ENCODE measurements at regions not wholly inside any gene's neighbourhood (a gene's known extent, or its start where the extent isn't known, plus 50 kb on each side); places are given as distances from the start of the nearest gene placed in this dataset.

DNA sequence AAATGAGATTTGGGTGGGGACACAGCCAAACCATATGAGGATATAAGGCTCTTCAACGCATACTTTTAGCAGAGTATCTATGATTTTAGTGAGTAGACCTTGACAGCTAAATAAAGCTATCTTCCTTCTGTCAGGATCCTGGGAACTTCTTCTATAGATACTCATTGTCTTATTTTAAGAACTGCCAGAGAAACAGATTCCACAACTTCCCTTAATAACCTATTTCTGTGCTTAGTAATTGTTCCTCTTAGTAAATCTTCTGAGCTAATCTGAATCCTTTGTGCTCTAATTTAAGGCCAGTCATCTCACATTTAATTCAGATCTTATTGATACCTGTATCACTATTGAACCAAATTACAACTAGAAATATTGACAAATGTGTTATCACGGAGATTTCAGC is 64.0 kb upstream of the CEP85L start:
- POLR2A ChIA-PET, result no interaction called here
- DNase-seq (ENCODE audit: low read depth, low spot score), result no peak
- TF ChIP-seq, protein P1, sequence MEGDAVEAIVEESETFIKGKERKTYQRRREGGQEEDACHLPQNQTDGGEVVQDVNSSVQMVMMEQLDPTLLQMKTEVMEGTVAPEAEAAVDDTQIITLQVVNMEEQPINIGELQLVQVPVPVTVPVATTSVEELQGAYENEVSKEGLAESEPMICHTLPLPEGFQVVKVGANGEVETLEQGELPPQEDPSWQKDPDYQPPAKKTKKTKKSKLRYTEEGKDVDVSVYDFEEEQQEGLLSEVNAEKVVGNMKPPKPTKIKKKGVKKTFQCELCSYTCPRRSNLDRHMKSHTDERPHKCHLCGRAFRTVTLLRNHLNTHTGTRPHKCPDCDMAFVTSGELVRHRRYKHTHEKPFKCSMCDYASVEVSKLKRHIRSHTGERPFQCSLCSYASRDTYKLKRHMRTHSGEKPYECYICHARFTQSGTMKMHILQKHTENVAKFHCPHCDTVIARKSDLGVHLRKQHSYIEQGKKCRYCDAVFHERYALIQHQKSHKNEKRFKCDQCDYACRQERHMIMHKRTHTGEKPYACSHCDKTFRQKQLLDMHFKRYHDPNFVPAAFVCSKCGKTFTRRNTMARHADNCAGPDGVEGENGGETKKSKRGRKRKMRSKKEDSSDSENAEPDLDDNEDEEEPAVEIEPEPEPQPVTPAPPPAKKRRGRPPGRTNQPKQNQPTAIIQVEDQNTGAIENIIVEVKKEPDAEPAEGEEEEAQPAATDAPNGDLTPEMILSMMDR (IDR thresholded peaks at IDR 0.05; ENCODE audit: insufficient read depth, low read length, missing control alignments), result no peak
- H3K4me3 ChIP-seq (ENCODE audit: low read depth, low read length), result no peak overlapping the region
- CTCF ChIA-PET, result no interaction called here

DNA sequence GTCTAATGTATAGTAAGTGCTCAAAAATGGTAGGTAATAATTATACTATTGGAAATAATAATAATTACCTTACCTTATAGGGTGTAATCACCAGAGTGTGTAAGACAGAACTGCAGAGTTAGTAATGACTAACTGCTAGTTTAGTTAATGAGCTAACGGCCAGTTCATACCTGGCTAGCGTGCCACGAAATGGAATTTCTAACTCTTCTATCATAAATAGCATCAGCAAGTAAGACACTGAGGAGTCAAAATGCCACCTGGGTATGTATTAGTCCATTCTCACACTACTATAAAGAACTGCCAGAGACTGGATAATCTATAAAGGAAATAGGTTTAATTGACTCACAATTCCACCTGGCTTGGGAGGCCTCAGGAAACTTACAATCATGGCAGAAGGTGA is 63.4 kb upstream of the CEP85L start:
- H3K4me3 ChIP-seq (ENCODE audit: low read depth, low read length), result no peak overlapping the region
- TF ChIP-seq, protein P1 (IDR thresholded peaks at IDR 0.05; ENCODE audit: insufficient read depth, low read length, missing control alignments), result no peak
- ChIA-PET POLR2A (no interaction called here), CTCF (no interaction called here)
- DNase-seq (ENCODE audit: low read depth, low spot score), result no peak

DNA sequence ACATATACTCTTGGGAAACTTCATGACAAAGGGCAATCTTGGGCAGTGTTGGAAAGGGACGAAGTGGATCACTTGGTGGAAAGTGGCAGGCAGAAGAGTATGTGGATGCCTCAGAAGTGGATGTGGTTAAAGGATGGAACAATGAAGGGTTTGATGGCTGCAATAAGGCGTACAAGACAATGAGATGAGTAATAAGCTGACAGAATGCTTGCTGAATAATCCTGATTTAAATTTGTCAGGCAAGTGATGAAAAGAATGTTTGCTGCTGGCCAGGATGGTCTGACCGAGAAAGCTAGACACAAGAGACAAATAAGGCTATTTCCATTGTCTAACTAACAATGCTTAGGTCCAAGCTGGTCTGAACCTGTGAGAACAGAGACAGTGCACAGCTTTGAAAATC is 61.6 kb upstream of the CEP85L start:
- DNase-seq (ENCODE audit: low read depth, low spot score), result no peak
- TF ChIP-seq, protein P1 (IDR thresholded peaks at IDR 0.05; ENCODE audit: insufficient read depth, low read length, missing control alignments), result no peak
- H3K4me3 ChIP-seq (ENCODE audit: low read depth, low read length), result no peak overlapping the region
- ChIA-PET POLR2A (interaction anchor here (0.6 kb wide), 1 partner anchor 61 kb away, joined by 3 read pairs; the partner anchor contains the start of gene CEP85L), CTCF (no interaction called here)

DNA sequence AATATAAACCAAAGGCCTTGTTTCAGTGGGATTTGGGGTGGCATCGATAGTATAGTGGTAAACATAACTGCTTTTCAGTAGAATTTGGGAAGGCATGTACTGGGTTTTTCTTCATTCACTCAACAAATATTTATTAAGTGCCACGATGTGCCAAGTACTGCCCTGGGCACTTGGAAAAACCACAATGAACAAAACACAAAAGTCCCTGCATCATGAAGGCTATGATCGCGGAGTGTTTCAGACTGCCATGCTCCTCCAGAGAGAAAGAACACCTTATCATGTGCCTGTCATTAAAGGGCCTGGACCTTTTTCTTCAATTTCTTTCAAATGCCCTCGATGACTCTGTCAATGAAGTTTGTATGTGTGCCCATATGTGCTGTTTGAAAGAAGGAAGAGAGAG is 59.2 kb upstream of the CEP85L start:
- TF ChIP-seq, protein P1 (IDR thresholded peaks at IDR 0.05; ENCODE audit: insufficient read depth, low read length, missing control alignments), result no peak
- no peak overlapping the region for H3K4me3 ChIP-seq (ENCODE audit: low read depth, low read length)
- DNase-seq (ENCODE audit: low read depth, low spot score), result no peak
- CTCF ChIA-PET, result no interaction called here
- POLR2A ChIA-PET, result interaction anchor here (1.3 to 1.7 kb wide), 2 partner anchors 33 to 61 kb away, joined by 3 to 4 read pairs; no protein-coding TSS in a partner anchor

DNA sequence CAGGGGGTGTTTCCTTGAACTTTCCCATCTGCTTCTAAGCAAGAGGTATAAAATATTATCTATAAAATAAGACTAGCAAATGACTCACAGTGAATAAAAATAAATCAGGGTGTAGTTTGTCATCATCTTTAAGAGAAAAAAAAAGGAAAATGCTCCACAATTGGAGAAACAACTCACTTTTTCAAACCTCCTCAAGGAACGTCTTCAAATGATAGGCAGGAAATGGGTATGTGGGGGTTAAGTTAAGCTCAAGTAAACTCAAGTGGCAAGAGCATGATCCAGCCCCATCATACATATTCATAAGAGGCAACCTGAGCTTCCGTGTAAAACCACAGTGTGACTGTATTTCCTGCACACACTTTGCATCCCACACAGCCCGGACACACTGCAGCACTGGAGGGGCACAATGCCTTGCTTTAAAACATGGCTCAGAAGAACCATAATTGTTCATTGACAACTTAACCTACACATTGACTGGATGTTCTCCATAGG is 58.5 kb upstream of the CEP85L start:
- CTCF ChIA-PET, result interaction anchor here (0.8 kb wide), 1 partner anchor 34 kb away, joined by 3 read pairs; no protein-coding TSS in a partner anchor
- no peak for DNase-seq (ENCODE audit: low read depth, low spot score)
- POLR2A ChIA-PET, result interaction anchor here (0.9 to 1.7 kb wide), 3 partner anchors 34 to 75 kb away, joined by 3 to 4 read pairs (median 4); no protein-coding TSS in a partner anchor
- H3K4me3 ChIP-seq (ENCODE audit: low read depth, low read length), result peak overlapping the region; percentile 58
- TF ChIP-seq, protein P1 (IDR thresholded peaks at IDR 0.05; ENCODE audit: insufficient read depth, low read length, missing control alignments), result no peak

DNA sequence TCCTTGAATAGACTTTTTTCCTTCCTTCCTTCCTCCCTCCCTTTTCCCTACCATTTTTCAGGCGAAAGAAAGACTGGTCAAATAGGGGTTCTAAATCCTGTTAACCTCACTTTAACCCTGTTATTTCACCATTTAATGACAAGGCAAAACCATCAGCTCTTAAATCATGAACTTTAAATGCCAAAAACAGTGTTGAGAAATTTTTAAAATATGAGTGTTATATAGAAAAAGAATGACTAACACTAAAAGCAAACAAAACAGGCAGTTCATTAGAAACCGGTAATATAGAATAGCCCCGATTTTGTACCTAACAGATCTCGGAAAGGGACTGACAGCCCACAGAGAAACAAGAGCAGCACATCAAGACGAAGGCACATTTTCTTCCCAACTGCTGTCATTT is 57.4 kb upstream of the CEP85L start:
- ChIA-PET CTCF (no interaction called here), POLR2A (interaction anchor here (0.9 to 1.7 kb wide), 3 partner anchors 35 to 74 kb away, joined by 4 to 5 read pairs (median 4); no protein-coding TSS in a partner anchor)
- TF ChIP-seq, protein P1 (IDR thresholded peaks at IDR 0.05; ENCODE audit: insufficient read depth, low read length, missing control alignments), result no peak
- no peak for DNase-seq (ENCODE audit: low read depth, low spot score)
- peak overlapping the region; percentile 58 for H3K4me3 ChIP-seq (ENCODE audit: low read depth, low read length)
